Upper lobe of left lung (tissue), 4 donors: ENCODE measurements at regions not wholly inside any gene's neighbourhood (a gene's known extent, or its start where the extent isn't known, plus 50 kb on each side); places are given as distances from the start of the nearest gene placed in this dataset.

Experiments used
- POLR2AphosphoS5 ChIP-seq, 2 donors: sonication (generic); formaldehyde crosslinking; IDR thresholded peaks; one replicate each; pipeline ENCODE4 v1.5.1; 2017; ENCODE audit warnings: antibody characterized with exemption in 2 of 2
- TF ChIP-seq, protein P1 (sequence below), 6 experiments: fragments of 450-650 bp in 4 of 6; fragments of 200-600 bp in 2 of 6; sonication (generic) in 2 of 6; IDR thresholded peaks; one replicate each; pipeline ENCODE4 v1.5.1; 2016 to 2019; ENCODE audit warnings: antibody characterized with exemption in 6 of 6

DNA sequence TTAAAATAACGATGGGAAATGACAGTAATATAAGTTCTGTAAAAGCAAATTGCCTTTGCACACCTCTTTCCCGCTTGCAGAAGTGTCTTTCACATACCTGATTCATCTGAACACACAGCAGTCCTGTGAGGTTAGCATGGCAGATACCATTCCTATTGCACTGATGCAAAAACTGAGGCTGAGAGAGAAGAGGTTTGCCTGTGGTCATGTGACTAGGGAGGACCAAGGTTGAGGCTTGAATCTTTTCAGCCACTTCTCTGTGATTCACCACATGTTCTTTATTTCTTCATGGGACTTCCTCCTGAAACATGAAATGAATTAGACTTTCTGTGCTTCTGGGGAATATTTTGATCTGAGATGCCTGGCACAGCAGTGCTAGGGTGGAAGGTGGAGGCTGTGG is 92.9 kb downstream of the VEGFA start:
- TF ChIP-seq, protein P1, sequence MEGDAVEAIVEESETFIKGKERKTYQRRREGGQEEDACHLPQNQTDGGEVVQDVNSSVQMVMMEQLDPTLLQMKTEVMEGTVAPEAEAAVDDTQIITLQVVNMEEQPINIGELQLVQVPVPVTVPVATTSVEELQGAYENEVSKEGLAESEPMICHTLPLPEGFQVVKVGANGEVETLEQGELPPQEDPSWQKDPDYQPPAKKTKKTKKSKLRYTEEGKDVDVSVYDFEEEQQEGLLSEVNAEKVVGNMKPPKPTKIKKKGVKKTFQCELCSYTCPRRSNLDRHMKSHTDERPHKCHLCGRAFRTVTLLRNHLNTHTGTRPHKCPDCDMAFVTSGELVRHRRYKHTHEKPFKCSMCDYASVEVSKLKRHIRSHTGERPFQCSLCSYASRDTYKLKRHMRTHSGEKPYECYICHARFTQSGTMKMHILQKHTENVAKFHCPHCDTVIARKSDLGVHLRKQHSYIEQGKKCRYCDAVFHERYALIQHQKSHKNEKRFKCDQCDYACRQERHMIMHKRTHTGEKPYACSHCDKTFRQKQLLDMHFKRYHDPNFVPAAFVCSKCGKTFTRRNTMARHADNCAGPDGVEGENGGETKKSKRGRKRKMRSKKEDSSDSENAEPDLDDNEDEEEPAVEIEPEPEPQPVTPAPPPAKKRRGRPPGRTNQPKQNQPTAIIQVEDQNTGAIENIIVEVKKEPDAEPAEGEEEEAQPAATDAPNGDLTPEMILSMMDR (IDR thresholded peaks at IDR 0.05), result no peak
- no peak for TF ChIP-seq POLR2AphosphoS5 (IDR thresholded peaks at IDR 0.05)
